Right lobe of liver (tissue), 4 donors: ENCODE measurements at regions not wholly inside any gene's neighbourhood (a gene's known extent, or its start where the extent isn't known, plus 50 kb on each side); places are given as distances from the start of the nearest gene placed in this dataset.

Source experiments
- POLR2A ChIP-seq: fragments of 450-650 bp; IDR thresholded peaks from one replicate; pipeline ENCODE4 v1.6.1; 2017; ENCODE audit warnings: antibody characterized with exemption, mild to moderate bottlenecking
- TF ChIP-seq, protein P1 (sequence below), 4 donors: fragments of 200-600 bp in 3 of 4; fragments of 450-650 bp in 1 of 4; IDR thresholded peaks; one replicate each; pipeline versions ENCODE4 v1.5.1 to v1.8.0; 2016 to 2022; ENCODE audit warnings: antibody characterized with exemption in 4 of 4, mild to moderate bottlenecking in 2 of 4
- donor health status: DM: no; HTN: no; CAD: no.
- donor health status: DM: no; HTN: no; CAD: no.
- donor health status: DM: no; HTN: yes; CAD: no.

DNA sequence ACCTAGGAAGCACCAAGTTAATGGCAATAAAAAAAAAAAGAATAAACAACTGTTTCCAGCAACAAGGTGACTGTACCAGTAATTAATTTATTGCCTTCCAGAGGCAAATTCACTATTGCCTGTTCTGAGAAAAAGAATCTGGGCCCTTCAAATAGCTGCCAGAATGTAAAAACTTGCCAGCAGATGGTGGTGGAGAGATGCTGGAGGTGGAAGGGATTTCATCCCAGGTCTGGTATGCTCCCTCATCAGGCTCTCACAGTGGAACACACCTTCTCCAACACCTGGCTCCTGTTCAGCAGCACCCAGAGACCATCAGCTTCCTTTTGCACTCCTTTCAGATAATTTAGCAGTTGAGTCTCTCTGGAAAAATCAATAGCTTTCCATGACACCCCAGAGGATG is 792.9 kb upstream of the ADAMTS5 start:
- no peak for TF ChIP-seq POLR2A
- TF ChIP-seq, protein P1, sequence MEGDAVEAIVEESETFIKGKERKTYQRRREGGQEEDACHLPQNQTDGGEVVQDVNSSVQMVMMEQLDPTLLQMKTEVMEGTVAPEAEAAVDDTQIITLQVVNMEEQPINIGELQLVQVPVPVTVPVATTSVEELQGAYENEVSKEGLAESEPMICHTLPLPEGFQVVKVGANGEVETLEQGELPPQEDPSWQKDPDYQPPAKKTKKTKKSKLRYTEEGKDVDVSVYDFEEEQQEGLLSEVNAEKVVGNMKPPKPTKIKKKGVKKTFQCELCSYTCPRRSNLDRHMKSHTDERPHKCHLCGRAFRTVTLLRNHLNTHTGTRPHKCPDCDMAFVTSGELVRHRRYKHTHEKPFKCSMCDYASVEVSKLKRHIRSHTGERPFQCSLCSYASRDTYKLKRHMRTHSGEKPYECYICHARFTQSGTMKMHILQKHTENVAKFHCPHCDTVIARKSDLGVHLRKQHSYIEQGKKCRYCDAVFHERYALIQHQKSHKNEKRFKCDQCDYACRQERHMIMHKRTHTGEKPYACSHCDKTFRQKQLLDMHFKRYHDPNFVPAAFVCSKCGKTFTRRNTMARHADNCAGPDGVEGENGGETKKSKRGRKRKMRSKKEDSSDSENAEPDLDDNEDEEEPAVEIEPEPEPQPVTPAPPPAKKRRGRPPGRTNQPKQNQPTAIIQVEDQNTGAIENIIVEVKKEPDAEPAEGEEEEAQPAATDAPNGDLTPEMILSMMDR (IDR thresholded peaks at IDR 0.05) = no peak
